ENCODE measurements at regions not wholly inside any gene's neighbourhood (a gene's known extent, or its start where the extent isn't known, plus 50 kb on each side); places are given as distances from the start of the nearest gene placed in this dataset.

DNA sequence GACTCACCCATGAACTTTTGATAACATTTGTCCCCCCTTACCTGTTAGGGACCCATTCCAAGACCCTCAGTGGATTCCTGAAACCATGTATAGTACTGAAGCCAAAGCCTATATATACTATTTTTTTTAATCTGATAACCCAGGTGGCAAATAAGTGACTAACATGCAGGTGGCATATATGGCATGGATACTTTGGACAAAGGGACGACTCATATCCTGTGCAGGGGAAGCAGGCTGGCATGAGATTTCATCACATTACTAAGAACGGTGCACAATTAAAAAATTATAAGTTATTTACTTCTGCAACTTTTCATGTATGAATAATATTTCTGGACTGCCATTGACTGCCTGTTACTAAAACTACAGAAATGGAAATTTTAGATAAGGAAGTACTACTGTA, 880.1 kb upstream of the FBXO33 start:
- DNase-seq (ENCODE audit: extremely low spot score in 2 of 2), result no peak
- H3K36me3 ChIP-seq, result no peaks in the 10 kb centered on the region
- no peaks in the 10 kb centered on the region for H3K4me1 ChIP-seq
- intact Hi-C loops (cut with DNase I), result no loop called here
- H3K27ac ChIP-seq, result no peak overlapping the region
- no peak overlapping the region for H3K4me3 ChIP-seq
- no peaks in the 10 kb centered on the region for H3K9me3 ChIP-seq
- no peaks in the 10 kb centered on the region for H3K27me3 ChIP-seq
- TF ChIP-seq, protein P1, sequence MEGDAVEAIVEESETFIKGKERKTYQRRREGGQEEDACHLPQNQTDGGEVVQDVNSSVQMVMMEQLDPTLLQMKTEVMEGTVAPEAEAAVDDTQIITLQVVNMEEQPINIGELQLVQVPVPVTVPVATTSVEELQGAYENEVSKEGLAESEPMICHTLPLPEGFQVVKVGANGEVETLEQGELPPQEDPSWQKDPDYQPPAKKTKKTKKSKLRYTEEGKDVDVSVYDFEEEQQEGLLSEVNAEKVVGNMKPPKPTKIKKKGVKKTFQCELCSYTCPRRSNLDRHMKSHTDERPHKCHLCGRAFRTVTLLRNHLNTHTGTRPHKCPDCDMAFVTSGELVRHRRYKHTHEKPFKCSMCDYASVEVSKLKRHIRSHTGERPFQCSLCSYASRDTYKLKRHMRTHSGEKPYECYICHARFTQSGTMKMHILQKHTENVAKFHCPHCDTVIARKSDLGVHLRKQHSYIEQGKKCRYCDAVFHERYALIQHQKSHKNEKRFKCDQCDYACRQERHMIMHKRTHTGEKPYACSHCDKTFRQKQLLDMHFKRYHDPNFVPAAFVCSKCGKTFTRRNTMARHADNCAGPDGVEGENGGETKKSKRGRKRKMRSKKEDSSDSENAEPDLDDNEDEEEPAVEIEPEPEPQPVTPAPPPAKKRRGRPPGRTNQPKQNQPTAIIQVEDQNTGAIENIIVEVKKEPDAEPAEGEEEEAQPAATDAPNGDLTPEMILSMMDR (IDR thresholded peaks at IDR 0.05), result no peak
- TF ChIP-seq POLR2AphosphoS5 (IDR thresholded peaks at IDR 0.05; ENCODE audit: insufficient read depth in 1 of 2, low read depth in 1 of 2), result no peak
- TF ChIP-seq POLR2A (IDR thresholded peaks at IDR 0.05), result no peak

DNA sequence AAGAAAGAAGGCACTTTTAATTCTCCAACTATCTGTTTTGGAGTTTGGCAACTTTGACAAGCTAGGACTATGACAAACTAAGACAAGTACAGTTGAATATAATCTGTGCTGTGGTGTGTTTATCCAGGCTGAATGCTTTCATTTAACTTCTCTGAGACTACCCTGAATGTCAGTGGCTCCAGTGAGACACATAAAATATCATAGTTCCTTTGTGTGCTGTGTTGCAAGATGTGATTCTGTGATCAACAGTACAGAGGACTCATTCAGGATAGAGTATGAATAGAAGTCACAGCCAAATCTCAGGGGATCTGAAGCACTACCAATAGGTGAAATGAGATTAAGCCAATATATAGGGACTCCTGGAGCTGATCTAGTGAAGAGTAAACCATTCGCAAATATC, 876.9 kb upstream of the FBXO33 start:
- Histone ChIP-seq H3K4me3 (no peak overlapping the region), H3K36me3 (no peaks in the 10 kb centered on the region), H3K4me1 (no peaks in the 10 kb centered on the region), H3K27ac (no peak overlapping the region), H3K27me3 (no peaks in the 10 kb centered on the region), H3K9me3 (no peaks in the 10 kb centered on the region)
- TF ChIP-seq POLR2AphosphoS5 (IDR thresholded peaks at IDR 0.05; ENCODE audit: insufficient read depth in 1 of 2, low read depth in 1 of 2) (no peak), POLR2A (IDR thresholded peaks at IDR 0.05) (no peak)
- TF ChIP-seq, protein P1 (IDR thresholded peaks at IDR 0.05), result no peak
- intact Hi-C loops (cut with DNase I), result no loop called here
- DNase-seq (ENCODE audit: extremely low spot score in 2 of 2), result no peak

DNA sequence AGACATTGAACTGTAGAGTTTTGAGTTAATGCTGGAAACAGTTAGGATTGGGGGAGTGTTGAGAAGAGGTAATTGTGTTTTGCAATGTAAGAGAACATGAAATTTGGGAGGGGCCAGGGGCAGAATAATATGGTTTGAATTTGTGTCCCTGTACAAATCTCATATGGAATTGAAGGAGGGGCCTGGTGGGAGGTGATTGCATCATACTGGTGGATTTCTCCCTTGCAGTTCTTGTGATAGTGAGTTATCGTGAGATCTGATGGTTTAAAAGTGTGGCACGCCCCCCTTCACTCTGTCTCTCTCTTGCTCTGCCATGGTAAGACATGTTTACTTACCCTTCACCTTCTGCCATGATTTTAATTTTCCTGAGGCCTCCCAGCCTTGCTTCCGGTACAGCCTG, 876.0 kb upstream of the FBXO33 start:
- H3K4me3 ChIP-seq, result no peak overlapping the region
- no peaks in the 10 kb centered on the region for H3K9me3 ChIP-seq
- no peak for TF ChIP-seq POLR2AphosphoS5 (IDR thresholded peaks at IDR 0.05; ENCODE audit: insufficient read depth in 1 of 2, low read depth in 1 of 2)
- TF ChIP-seq, protein P1 (IDR thresholded peaks at IDR 0.05), result no peak
- H3K4me1 ChIP-seq, result no peaks in the 10 kb centered on the region
- no peaks in the 10 kb centered on the region for H3K27me3 ChIP-seq
- H3K27ac ChIP-seq, result no peak overlapping the region
- H3K36me3 ChIP-seq, result no peaks in the 10 kb centered on the region
- DNase-seq (ENCODE audit: extremely low spot score in 2 of 2), result no peak
- intact Hi-C loops (cut with DNase I), result no loop called here

DNA sequence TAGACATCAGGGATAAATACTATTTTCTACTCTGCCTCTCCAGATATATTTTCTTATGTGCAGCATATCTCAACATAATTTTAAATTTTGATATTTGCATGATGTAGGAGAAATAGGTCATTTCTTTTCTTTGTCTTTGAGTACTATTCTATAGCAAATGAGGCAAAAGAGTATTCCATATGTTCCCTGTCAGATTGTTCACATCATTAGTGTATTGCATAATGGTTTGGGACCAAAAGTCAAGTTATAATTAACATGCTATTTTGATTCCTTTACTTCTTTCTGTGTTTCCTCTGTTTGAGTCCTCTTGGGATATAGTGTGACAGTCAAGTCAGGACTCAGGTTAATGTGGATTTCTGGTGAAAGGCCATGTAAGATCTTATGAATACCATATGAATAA, 864.6 kb upstream of the FBXO33 start:
- Histone ChIP-seq H3K4me1 (no peaks in the 10 kb centered on the region), H3K4me3 (no peak overlapping the region), H3K27ac (no peak overlapping the region), H3K9me3 (no peaks in the 10 kb centered on the region), H3K36me3 (no peaks in the 10 kb centered on the region), H3K27me3 (no peaks in the 10 kb centered on the region)
- DNase-seq (ENCODE audit: extremely low spot score in 2 of 2), result no peak
- no peak for TF ChIP-seq POLR2AphosphoS5 (IDR thresholded peaks at IDR 0.05; ENCODE audit: insufficient read depth in 1 of 2, low read depth in 1 of 2)
- TF ChIP-seq, protein P1 (IDR thresholded peaks at IDR 0.05), result no peak
- no peak for TF ChIP-seq POLR2A (IDR thresholded peaks at IDR 0.05)
- intact Hi-C loops (cut with DNase I), result no loop called here

DNA sequence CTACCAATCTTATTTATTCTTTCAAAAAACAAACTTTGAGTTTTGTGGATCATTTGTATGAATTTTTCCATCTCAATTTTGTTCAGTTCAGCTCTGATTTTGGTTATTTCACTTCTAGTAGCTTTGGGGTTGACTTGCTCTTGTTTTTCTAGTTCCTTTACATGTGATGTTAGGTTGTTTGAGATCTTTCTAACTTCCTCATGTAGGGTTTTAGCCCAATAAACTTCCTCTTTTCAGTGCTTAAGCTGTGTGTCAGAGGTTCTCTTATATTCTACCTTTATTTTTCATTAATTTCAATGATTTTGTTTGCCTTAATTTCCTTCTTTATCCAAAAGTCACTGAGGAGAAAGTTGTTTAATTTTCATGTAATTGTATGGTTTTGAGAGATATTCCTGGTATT, 860.4 kb upstream of the FBXO33 start:
- intact Hi-C loops (cut with DNase I), result no loop called here
- H3K36me3 ChIP-seq, result no peaks in the 10 kb centered on the region

DNA sequence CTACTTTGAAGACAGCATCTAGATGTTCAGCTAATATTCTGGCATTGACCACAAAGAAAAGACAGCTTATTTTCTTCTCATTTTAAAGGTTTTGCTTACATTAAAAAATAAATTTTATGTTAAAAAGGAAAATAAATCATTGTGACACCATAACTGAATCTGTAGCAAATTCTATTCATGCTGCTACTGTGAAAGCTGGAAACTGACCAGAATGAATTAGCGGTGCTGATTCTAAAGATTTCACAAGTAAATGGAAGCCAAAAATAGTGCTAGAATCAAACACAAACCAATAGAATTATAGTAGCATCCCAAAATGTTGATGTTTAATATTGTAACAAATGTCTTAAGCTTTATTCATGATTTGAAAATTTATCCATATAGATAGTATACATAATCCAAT, 850.0 kb upstream of the FBXO33 start:
- no peak for DNase-seq (ENCODE audit: extremely low spot score in 2 of 2)
- TF ChIP-seq POLR2AphosphoS5 (IDR thresholded peaks at IDR 0.05; ENCODE audit: insufficient read depth in 1 of 2, low read depth in 1 of 2) (no peak), POLR2A (IDR thresholded peaks at IDR 0.05) (no peak)
- TF ChIP-seq, protein P1 (IDR thresholded peaks at IDR 0.05), result no peak
- no peaks in the 10 kb centered on the region for H3K27me3 ChIP-seq
- H3K9me3 ChIP-seq, result no peaks in the 10 kb centered on the region
- no peak overlapping the region for H3K4me3 ChIP-seq
- intact Hi-C loops (cut with DNase I), result no loop called here
- H3K27ac ChIP-seq, result no peak overlapping the region
- no peaks in the 10 kb centered on the region for H3K4me1 ChIP-seq
- no peaks in the 10 kb centered on the region for H3K36me3 ChIP-seq

More for the DNA sequence above, 860.4 kb upstream of the FBXO33 start:
- no peak overlapping the region for H3K27ac ChIP-seq
- TF ChIP-seq POLR2A (IDR thresholded peaks at IDR 0.05), result no peak
- DNase-seq (ENCODE audit: extremely low spot score in 2 of 2), result no peak
- H3K4me3 ChIP-seq, result no peak overlapping the region
- H3K4me1 ChIP-seq, result no peaks in the 10 kb centered on the region
- H3K9me3 ChIP-seq, result no peaks in the 10 kb centered on the region
- no peaks in the 10 kb centered on the region for H3K27me3 ChIP-seq
